Hematopoietic multipotent progenitor cell treated with erythropoietin and hydrocortisone succinate and interleukin-3 and kit ligand, for 17 days (in vitro differentiated cells): ENCODE measurements at regions not wholly inside any gene's neighbourhood (a gene's known extent, or its start where the extent isn't known, plus 50 kb on each side); places are given as distances from the start of the nearest gene placed in this dataset.
"Not testable (repeated sequence)": the region's sequence is repeated elsewhere in the genome, so short reads cannot be mapped to it uniquely, and the experiment has no call there.

Experiments used
- DNase-seq: peaks from one replicate; pipeline ENCODE4 v3.0.0-alpha.2; 2015; ENCODE audit warnings: low spot score

DNA sequence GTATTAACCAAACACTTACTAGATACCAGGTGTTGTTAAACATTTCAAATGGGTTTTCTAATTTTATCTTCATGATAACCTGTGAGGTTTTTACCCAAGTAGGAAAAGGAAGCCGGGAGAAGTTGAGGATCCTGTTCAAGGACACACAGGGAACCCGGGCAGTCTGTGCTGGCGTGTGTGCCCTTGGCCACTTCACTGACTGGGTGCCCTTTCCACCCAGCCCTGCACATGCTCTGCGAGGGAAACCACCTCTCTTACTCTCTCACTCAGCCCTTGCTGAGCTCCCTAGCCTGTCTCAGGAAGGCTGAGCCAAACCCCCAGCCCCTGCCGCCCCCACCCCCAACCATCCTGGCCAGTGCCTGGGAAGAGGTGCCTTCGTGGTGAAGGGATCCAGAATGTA lies 51.8 kb downstream of the TEX44 start:
- no peak for DNase-seq

DNA sequence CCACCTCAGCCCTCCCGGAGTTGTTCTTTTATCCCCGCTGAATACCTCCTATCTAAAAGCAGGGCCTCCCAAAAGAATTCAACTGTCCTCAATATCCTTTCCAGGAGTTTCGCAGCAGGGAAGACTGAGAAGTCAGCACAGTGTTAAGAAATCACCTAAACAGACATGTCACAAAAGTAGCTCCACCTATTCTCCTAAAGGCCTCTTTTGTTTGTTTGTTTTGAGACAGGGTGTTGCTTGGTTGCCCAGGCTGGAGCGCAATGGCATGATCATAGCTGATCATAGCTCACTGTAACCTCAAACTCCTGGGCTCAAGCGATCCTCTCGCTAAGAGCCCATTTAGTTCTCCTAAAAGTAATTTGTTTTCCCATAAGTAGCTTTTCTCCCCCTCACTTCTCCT lies 53.8 kb downstream of the TEX44 start:
- no peak for DNase-seq

DNA sequence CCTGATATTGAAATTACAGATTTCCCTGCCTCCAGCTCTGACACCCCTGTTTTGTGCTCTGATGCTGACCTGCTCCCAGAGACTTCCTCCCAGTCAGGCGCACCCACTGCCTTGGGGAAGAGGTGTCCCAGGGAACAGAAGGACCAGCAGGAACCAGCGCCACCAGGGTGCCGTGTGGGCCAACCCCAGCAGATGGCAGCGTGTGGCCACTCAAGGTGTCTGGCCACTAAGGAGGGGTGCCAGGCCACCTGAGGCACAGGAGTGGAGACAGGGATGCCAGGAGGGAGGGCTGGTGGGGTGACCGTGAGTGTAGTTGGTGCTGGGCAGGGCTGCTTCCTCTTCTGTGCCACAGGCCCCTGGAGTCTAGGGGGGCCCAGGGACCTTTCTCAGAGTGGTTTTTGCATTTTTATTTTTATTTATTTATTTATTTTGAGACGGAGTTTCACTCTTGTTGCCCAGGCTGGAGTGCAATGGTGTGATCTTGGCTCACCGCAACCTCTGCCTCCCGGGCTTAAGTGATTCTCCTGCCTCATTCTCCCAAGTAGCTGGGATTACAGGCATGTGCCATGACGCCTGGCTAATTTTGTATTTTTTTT lies 56.0 kb downstream of the TEX44 start:
- DNase-seq: peak; percentile 60

DNA sequence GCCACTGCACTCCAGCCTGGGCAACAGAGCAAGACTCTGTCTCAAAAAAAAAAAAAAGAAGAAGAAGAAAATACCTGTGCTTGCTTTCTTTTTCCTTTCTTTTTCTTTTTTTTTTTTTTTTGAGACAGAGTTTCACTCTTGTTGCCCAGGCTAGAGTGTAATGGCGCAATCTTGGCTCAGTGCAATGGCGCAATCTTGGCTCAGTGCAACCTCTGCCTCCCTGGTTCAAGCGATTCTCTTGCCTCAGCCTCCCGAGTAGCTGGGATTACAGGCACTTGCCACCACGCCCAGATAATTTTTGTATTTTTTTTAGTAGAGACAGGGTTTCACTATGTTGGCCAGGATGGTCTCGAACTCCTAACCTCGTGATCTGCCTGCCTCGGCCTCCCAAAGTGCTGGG lies 56.8 kb upstream of the PTMA start:
- DNase-seq: not testable (repeated sequence)

DNA sequence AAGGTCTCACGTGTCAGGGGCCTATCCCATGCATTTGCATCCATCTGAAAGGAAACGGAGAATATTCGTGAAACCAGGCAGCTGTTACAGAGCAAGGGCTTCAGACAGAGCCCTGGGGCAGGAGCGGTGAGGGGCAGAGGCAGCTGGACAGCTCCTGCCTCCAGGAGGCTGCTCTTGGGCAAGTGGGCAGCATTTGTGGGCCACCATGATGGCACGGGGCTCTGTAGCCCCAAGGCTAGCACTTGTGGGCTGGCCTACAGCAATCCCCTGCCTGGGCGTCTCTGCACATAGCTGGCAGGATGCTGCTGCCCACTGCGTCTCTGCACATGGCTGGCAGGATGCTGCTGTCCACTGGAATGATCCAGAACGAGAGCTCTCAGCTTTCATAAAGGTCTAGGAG lies 52.8 kb upstream of the PTMA start:
- no peak for DNase-seq

DNA sequence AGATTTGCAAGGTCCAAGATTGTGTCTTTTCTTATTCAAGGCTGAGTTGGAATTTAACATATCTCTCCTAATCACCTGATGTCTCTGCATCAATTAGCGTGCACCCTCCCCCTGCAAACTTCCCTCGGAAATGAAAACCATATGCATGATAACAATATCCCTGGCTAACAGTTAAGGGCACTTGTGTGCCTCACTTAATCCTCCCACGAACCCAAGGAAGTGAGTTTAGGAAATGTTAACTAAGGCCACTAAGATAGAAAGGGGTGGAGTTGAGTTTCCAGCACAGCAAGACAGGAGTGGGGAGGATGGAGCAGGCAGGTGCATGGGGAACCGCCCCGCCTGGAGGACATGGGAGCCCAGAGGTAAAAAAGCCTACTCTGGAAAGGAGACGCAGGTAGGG lies 52.4 kb upstream of the PTMA start:
- no peak for DNase-seq
